GM18909 (cell line): ENCODE measurements at regions not wholly inside any gene's neighbourhood (a gene's known extent, or its start where the extent isn't known, plus 50 kb on each side); places are given as distances from the start of the nearest gene placed in this dataset.

Experiments used
- ATAC-seq: cut with Tn5 transposase; IDR thresholded peaks from one replicate; pipeline ENCODE4 v1.9.1; 2021; ENCODE audit warnings: mild to moderate bottlenecking; ENCODE audit not compliant: unreplicated experiment, poor library complexity

DNA sequence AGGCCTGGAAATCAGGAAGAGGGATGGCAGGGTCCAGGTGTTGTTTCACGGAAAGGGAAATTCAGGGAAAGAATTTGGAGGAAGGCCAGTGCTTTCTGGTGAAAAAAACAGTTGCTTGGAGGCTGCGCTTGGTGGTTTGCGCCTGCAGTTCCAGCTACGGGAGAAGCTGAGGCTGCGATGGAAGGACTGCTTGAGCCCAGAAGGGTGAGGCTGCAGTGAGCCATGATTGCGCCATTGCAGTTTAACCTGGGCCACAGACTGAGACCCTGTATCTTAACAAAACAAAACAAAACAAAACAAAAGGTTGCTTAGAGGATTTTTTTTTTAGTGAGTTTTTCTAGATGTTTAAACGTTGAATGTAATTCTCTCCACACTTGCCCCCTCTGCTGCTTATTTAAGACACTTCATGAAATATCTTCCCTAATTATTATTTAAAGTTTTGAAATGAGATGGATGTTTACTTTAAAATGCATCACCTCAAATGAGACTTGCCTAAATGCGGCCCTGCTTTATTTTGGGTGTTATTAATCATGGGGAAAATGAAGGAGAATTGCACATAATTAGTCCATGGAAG lies 75.4 kb upstream of the TRPC4 start:
- ATAC-seq, result no peak

- ATAC-seq, result no peak
Measured at GRCh38 chr13:37944081-37944868, 74.7 kb upstream of the TRPC4 start.

GRCh38 chr13:37942929-37943328 lies 73.4 kb upstream of the TRPC4 start:
- ATAC-seq, result no peak

- no peak for ATAC-seq
Measured at GRCh38 chr13:37934339-37935191, 65.0 kb upstream of the TRPC4 start.

- ATAC-seq, result no peak
Measured at GRCh38 chr13:37929308-37929707, 59.7 kb upstream of the TRPC4 start.

DNA sequence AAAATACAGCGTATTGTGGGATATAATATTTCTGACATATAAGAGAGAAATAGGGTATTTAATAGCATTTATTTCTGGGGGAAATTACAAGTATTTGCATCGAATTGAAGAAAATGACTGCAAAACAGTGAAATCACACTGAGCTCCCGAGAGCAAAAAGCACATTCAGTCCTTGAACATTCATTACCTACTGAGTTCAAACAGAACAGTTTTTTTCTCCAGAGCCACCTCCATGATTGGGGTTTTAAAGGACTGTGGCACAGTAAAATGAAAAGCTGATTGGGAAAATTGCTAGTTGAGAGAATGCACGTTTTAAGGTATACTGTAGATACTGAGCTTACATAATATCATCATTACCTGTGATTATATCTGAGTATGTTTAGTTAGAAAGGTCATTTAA lies 58.0 kb upstream of the TRPC4 start:
- ATAC-seq, result no peak

GRCh38 chr13:37925878-37926473 lies 56.4 kb upstream of the TRPC4 start:
- no peak for ATAC-seq

- ATAC-seq, result no peak
Measured at GRCh38 chr13:37923236-37923635, 53.7 kb upstream of the TRPC4 start.

DNA sequence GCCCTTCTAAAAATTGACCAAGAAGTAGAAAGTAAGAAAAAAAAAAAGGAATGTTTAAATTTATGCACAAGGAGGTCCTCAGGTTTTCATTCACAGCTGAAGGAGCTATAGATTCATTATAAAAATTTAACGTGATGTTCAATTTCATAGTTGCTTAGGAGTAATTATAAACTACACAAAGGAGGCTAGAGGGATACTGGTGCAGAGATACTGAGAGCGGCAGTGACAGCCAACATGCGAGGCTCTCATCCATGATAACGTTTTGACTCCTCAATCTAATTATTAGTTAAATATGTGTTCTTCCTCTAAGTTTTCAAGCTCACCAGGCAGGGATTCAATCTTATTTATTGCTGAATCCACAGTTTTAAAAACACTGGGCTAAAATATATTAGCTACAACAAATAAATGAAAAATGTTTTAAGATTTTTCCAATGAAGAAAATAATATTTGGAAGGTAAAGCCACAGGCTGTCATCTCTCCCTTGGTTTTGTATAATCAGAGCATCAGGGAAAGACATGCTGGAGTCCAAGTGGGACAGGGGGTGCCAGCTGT lies 49.8 kb upstream of the TRPC4 start:
- ATAC-seq, result no peak
